GM23338 (cell line): ENCODE measurements at regions not wholly inside any gene's neighbourhood (a gene's known extent, or its start where the extent isn't known, plus 50 kb on each side); places are given as distances from the start of the nearest gene placed in this dataset.

Source experiments
- CREB1 ChIP-seq: fragments of 250-450 bp; sonication (Bioruptor Pico); IDR thresholded peaks from 2 replicates; pipeline ENCODE4 v1.5.0; 2020; ENCODE audit warnings: low read depth, mild to moderate bottlenecking, moderate library complexity
- EZH2 ChIP-seq: fragments of 200-600 bp; sonication (generic); IDR thresholded peaks from one replicate; pipeline ENCODE4 v1.8.0; 2017; ENCODE audit warnings: antibody characterized with exemption, mild to moderate bottlenecking, low read depth; ENCODE audit not compliant: unreplicated experiment
- EZH2phosphoT487 ChIP-seq: fragments of 200-600 bp; sonication (generic); IDR thresholded peaks from one replicate; pipeline ENCODE4 v1.8.1; 2018; ENCODE audit warnings: antibody characterized with exemption; ENCODE audit not compliant: unreplicated experiment
- JUNB ChIP-seq: IDR thresholded peaks from one replicate; pipeline ENCODE4 v1.6.1; 2016; ENCODE audit warnings: antibody characterized with exemption; ENCODE audit not compliant: unreplicated experiment
- NANOG ChIP-seq: IDR thresholded peaks from 2 replicates; pipeline ENCODE4 v1.6.1; 2016; ENCODE audit warnings: antibody characterized with exemption, borderline replicate concordance
- POLR2AphosphoS5 ChIP-seq: IDR thresholded peaks from 2 replicates; pipeline ENCODE4 v1.6.1; 2016; ENCODE audit warnings: antibody characterized with exemption, low read depth
- REST ChIP-seq: IDR thresholded peaks from one replicate; pipeline ENCODE4 v1.6.1; 2018; ENCODE audit warnings: antibody characterized with exemption; ENCODE audit not compliant: unreplicated experiment
- ZNF114 ChIP-seq: fragments of 250-450 bp; sonication (Bioruptor Pico); IDR thresholded peaks from 2 replicates; pipeline ENCODE4 v1.5.0; 2020; ENCODE audit warnings: mild to moderate bottlenecking, moderate library complexity
- ZNF331 ChIP-seq: fragments of 250-450 bp; sonication (Bioruptor Pico); IDR thresholded peaks from 2 replicates; pipeline ENCODE4 v1.5.0; 2020; ENCODE audit warnings: low read depth, mild to moderate bottlenecking, moderate library complexity
- ZNF462 ChIP-seq: fragments of 250-450 bp; sonication (Bioruptor Pico); IDR thresholded peaks from 2 replicates; pipeline ENCODE4 v1.5.0; 2020; ENCODE audit warnings: mild to moderate bottlenecking, moderate library complexity
- TF ChIP-seq, protein P1 (sequence below), 2 experiments: fragments of 200-600 bp in 1 of 2; sonication (generic) in 1 of 2; conservative IDR thresholded peaks; 2 replicates each; pipeline versions ENCODE4 v1.5.1 to v1.6.1; 2016 to 2017; ENCODE audit warnings: antibody characterized with exemption in 2 of 2, low read depth in 2 of 2, mild to moderate bottlenecking in 2 of 2, moderate library complexity in 1 of 2
- TF ChIP-seq, protein P2 (sequence below): IDR thresholded peaks from 2 replicates; pipeline ENCODE4 v1.6.1; 2016; ENCODE audit warnings: antibody characterized with exemption

DNA sequence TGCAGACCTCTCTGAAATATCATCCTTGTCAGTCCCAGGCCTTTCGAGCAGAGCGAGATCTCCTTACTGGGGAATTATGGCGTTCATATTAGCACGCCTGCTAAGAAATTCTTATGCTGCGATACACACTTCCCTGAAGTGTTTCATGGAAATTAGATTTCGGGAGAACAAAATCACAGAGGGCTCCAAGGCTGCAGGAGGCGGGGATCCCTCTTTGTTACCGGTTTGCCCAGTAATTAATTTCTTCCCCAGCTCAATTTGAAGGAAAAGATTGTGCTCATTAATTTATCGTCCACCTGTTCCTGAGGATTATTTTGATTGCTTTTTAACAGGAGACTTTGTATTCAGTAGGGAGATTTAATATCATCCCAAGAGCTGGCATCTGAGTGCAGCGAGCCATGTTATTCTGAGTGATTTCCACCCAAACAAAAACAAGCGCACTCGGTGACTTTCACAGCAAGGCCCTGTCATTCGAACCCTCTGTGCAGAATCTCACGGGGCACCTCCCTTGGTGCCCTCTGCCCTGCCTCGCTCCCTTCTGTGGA, 202.3 kb upstream of the GALNT2 start:
- no peak for TF ChIP-seq EZH2phosphoT487
- TF ChIP-seq, protein P1, sequence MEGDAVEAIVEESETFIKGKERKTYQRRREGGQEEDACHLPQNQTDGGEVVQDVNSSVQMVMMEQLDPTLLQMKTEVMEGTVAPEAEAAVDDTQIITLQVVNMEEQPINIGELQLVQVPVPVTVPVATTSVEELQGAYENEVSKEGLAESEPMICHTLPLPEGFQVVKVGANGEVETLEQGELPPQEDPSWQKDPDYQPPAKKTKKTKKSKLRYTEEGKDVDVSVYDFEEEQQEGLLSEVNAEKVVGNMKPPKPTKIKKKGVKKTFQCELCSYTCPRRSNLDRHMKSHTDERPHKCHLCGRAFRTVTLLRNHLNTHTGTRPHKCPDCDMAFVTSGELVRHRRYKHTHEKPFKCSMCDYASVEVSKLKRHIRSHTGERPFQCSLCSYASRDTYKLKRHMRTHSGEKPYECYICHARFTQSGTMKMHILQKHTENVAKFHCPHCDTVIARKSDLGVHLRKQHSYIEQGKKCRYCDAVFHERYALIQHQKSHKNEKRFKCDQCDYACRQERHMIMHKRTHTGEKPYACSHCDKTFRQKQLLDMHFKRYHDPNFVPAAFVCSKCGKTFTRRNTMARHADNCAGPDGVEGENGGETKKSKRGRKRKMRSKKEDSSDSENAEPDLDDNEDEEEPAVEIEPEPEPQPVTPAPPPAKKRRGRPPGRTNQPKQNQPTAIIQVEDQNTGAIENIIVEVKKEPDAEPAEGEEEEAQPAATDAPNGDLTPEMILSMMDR (conservative IDR thresholded peaks at IDR 0.05; ENCODE audit: low read depth in 2 of 2) = no peak
- no peak for TF ChIP-seq POLR2AphosphoS5
- TF ChIP-seq REST = no peak
- TF ChIP-seq ZNF462 (CRISPR knock-in tag) = no peak
- TF ChIP-seq EZH2 = no peak
- TF ChIP-seq CREB1 (CRISPR knock-in tag) = no peak
- TF ChIP-seq, protein P2, sequence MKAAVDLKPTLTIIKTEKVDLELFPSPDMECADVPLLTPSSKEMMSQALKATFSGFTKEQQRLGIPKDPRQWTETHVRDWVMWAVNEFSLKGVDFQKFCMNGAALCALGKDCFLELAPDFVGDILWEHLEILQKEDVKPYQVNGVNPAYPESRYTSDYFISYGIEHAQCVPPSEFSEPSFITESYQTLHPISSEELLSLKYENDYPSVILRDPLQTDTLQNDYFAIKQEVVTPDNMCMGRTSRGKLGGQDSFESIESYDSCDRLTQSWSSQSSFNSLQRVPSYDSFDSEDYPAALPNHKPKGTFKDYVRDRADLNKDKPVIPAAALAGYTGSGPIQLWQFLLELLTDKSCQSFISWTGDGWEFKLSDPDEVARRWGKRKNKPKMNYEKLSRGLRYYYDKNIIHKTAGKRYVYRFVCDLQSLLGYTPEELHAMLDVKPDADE = no peak
- TF ChIP-seq ZNF331 (CRISPR knock-in tag) = no peak
- TF ChIP-seq JUNB = no peak
- no peak for TF ChIP-seq ZNF114 (CRISPR knock-in tag)
- TF ChIP-seq NANOG = no peak
